Upper lobe of right lung (tissue), 1 donor: ENCODE measurements at regions not wholly inside any gene's neighbourhood (a gene's known extent, or its start where the extent isn't known, plus 50 kb on each side); places are given as distances from the start of the nearest gene placed in this dataset.

Experiments
- ATAC-seq: fragments of 200-7000 bp; cut with Tn5 transposase; one replicate; pipeline ENCODE4 v1.9.1; 2020; ENCODE audit warnings: mild to moderate bottlenecking, moderate library complexity
- DNase-seq: peaks from one replicate; pipeline ENCODE4 v3.0.0-alpha.2; 2020
- H3K27ac ChIP-seq: fragments of 200-600 bp; one replicate; pipeline ENCODE4 v1.8.0; 2022
- H3K27me3 ChIP-seq: fragments of 200-600 bp; one replicate; pipeline ENCODE4 v1.8.0; 2022; ENCODE audit warnings: mild to moderate bottlenecking
- H3K36me3 ChIP-seq: fragments of 200-600 bp; one replicate; pipeline ENCODE4 v1.8.0; 2022
- H3K4me1 ChIP-seq: fragments of 200-600 bp; one replicate; pipeline ENCODE4 v1.8.0; 2022
- H3K4me3 ChIP-seq: fragments of 200-600 bp; one replicate; pipeline ENCODE4 v1.8.0; 2022; ENCODE audit warnings: mild to moderate bottlenecking
- H3K9me3 ChIP-seq: fragments of 200-600 bp; one replicate; pipeline ENCODE4 v1.8.0; 2022
- intact Hi-C: fragments of 100-400 bp; cut with DNase I; formaldehyde crosslinking; loops from one replicate; pipeline ENCODE4 v1.11.0; 2022
- TF ChIP-seq, protein P1 (sequence below): fragments of 200-600 bp; IDR thresholded peaks from one replicate; pipeline ENCODE4 v1.8.0; 2022; ENCODE audit warnings: antibody characterized with exemption
- donor health status: DM: no; HTN: yes; CAD: no; lungs with severe emphysema.

GRCh38 chr17:71986886-71987285 lies 133.9 kb upstream of the SOX9 start:
- no peak overlapping the region for H3K4me3 ChIP-seq
- no peak for ATAC-seq

DNA sequence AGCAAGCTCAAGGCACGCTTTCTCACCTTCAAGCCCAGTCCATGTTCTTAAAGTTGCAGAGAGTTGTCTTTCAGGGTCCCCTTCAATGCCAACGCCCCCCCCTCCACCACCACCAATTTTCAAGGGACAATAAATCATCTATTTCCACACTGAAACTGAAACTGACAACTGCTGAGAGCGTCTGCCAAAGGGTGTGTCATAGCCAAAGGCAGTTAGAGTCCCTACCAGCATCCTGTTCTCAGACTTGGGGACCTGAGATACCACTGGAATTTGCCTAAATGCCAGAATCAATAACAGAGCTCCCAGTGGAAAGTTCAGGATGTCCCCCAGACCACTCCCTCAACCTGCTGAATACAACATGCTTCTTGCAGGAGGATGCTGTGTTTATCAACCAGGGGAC lies 133.2 kb upstream of the SOX9 start:
- TF ChIP-seq, protein P1, sequence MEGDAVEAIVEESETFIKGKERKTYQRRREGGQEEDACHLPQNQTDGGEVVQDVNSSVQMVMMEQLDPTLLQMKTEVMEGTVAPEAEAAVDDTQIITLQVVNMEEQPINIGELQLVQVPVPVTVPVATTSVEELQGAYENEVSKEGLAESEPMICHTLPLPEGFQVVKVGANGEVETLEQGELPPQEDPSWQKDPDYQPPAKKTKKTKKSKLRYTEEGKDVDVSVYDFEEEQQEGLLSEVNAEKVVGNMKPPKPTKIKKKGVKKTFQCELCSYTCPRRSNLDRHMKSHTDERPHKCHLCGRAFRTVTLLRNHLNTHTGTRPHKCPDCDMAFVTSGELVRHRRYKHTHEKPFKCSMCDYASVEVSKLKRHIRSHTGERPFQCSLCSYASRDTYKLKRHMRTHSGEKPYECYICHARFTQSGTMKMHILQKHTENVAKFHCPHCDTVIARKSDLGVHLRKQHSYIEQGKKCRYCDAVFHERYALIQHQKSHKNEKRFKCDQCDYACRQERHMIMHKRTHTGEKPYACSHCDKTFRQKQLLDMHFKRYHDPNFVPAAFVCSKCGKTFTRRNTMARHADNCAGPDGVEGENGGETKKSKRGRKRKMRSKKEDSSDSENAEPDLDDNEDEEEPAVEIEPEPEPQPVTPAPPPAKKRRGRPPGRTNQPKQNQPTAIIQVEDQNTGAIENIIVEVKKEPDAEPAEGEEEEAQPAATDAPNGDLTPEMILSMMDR = no peak
- H3K27me3 ChIP-seq = no peaks in the 10 kb centered on the region
- no peaks in the 10 kb centered on the region for H3K4me1 ChIP-seq
- H3K4me3 ChIP-seq = no peak overlapping the region
- H3K9me3 ChIP-seq = no peaks in the 10 kb centered on the region
- no peak for DNase-seq
- H3K36me3 ChIP-seq = no peaks in the 10 kb centered on the region
- intact Hi-C loops = no loop called here
- no peak for ATAC-seq
- no peak overlapping the region for H3K27ac ChIP-seq

More at GRCh38 chr17:71986886-71987285, 133.9 kb upstream of the SOX9 start:
- intact Hi-C loops = no loop called here
- no peak overlapping the region for H3K27ac ChIP-seq
- no peaks in the 10 kb centered on the region for H3K27me3 ChIP-seq
- no peaks in the 10 kb centered on the region for H3K9me3 ChIP-seq
- TF ChIP-seq, protein P1 = no peak
- no peak for DNase-seq
- no peaks in the 10 kb centered on the region for H3K36me3 ChIP-seq
- H3K4me1 ChIP-seq = no peaks in the 10 kb centered on the region

DNA sequence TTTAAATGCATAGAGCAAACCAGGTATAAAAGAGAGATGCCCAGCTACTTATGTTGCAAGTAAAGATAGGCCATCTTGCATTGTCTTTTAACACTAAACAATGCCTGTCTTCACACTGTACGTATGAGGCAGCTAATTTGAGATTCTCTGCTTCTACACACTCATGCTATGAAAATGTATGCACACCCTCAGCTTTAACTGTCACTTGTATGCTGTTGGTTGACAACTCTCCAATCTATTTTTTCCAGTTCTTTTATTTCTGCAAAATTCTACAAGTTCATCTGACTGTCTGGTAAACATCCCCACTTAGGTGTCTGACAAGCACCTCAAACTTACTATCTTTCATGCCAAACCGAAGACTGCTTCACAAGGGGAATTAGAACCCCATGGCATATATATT lies 131.7 kb upstream of the SOX9 start:
- Histone ChIP-seq H3K36me3 (no peaks in the 10 kb centered on the region), H3K4me1 (no peaks in the 10 kb centered on the region), H3K27ac (no peak overlapping the region), H3K27me3 (no peaks in the 10 kb centered on the region), H3K9me3 (no peaks in the 10 kb centered on the region), H3K4me3 (no peak overlapping the region)
- ATAC-seq (no peak), DNase-seq (no peak)
- TF ChIP-seq, protein P1 = no peak
- intact Hi-C loops = no loop called here

DNA sequence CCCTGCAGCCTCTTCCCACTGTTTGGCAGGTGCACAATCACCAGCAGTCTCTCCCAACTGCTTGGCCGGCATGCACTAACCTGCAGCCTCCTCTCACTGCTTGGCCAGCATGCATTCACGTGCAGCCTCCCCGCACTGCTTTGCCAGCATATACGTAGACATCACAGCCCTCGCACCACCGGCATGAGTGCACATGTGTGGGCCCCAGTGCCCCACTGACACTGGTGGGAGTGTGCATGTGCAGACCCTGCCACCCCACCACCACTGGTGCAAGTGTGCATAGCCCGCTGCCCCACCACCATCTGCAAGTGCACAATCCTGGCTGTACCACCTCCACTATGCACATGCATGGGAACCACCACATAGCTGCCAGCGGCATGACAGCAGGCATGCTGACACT lies 127.5 kb upstream of the SOX9 start:
- no peak overlapping the region for H3K4me3 ChIP-seq
- no peaks in the 10 kb centered on the region for H3K27me3 ChIP-seq
- no peaks in the 10 kb centered on the region for H3K4me1 ChIP-seq
- H3K36me3 ChIP-seq = no peaks in the 10 kb centered on the region
- no peaks in the 10 kb centered on the region for H3K9me3 ChIP-seq
- TF ChIP-seq, protein P1 = no peak
- intact Hi-C loops = no loop called here
- no peak for DNase-seq
- H3K27ac ChIP-seq = no peak overlapping the region
- peak; percentile 39 for ATAC-seq

GRCh38 chr17:71995590-71995989 lies 125.2 kb upstream of the SOX9 start:
- H3K9me3 ChIP-seq = no peaks in the 10 kb centered on the region
- TF ChIP-seq, protein P1 = no peak
- no peaks in the 10 kb centered on the region for H3K4me1 ChIP-seq
- intact Hi-C loops = no loop called here
- H3K27ac ChIP-seq = no peak overlapping the region
- no peaks in the 10 kb centered on the region for H3K36me3 ChIP-seq
- H3K4me3 ChIP-seq = no peak overlapping the region
- ATAC-seq (no peak), DNase-seq (no peak)
- H3K27me3 ChIP-seq = no peaks in the 10 kb centered on the region

GRCh38 chr17:72004011-72004427 lies 116.8 kb upstream of the SOX9 start:
- Histone ChIP-seq H3K4me3 (no peak overlapping the region), H3K4me1 (no peaks in the 10 kb centered on the region), H3K27ac (no peak overlapping the region), H3K36me3 (no peaks in the 10 kb centered on the region), H3K27me3 (peaks cover 3% of the 10 kb centered on the region), H3K9me3 (no peaks in the 10 kb centered on the region)
- DNase-seq (no peak), ATAC-seq (no peak)
- intact Hi-C loops = no loop called here
- TF ChIP-seq, protein P1 = no peak
